ENCODE measurements at regions not wholly inside any gene's neighbourhood (a gene's known extent, or its start where the extent isn't known, plus 50 kb on each side); places are given as distances from the start of the nearest gene placed in this dataset.

DNA sequence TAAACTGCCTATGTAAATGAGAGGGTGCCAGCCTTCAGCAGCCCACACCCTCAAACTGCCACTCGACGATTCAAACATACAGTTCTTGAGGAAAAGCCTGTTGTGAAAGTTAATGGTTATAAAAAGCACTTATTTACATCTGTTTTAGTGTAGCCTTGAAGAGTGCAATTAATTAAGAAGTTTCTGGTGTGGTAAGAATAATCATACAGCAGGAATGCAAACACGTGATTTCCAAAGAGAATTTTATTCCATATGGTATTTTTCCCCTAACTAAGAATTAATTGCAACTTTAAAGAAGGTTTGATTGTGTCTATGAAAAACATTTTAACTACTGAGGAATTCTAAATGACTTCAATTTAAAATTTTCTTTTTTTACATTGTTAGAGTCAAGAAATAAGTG lies 176.3 kb upstream of the PITX2 start:
- no peak for TF ChIP-seq POLR2A (IDR thresholded peaks at IDR 0.05)
- TF ChIP-seq, protein P1, sequence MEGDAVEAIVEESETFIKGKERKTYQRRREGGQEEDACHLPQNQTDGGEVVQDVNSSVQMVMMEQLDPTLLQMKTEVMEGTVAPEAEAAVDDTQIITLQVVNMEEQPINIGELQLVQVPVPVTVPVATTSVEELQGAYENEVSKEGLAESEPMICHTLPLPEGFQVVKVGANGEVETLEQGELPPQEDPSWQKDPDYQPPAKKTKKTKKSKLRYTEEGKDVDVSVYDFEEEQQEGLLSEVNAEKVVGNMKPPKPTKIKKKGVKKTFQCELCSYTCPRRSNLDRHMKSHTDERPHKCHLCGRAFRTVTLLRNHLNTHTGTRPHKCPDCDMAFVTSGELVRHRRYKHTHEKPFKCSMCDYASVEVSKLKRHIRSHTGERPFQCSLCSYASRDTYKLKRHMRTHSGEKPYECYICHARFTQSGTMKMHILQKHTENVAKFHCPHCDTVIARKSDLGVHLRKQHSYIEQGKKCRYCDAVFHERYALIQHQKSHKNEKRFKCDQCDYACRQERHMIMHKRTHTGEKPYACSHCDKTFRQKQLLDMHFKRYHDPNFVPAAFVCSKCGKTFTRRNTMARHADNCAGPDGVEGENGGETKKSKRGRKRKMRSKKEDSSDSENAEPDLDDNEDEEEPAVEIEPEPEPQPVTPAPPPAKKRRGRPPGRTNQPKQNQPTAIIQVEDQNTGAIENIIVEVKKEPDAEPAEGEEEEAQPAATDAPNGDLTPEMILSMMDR (IDR thresholded peaks at IDR 0.05 in 4 of 5, conservative IDR thresholded peaks at IDR 0.05 in 1 of 5), result no peak
